GM12878 (cell line): ENCODE measurements at regions not wholly inside any gene's neighbourhood (a gene's known extent, or its start where the extent isn't known, plus 50 kb on each side); places are given as distances from the start of the nearest gene placed in this dataset.

Source experiments
- CREB1 ChIP-seq: IDR thresholded peaks from 2 replicates; pipeline ENCODE4 v1.6.1; 2012; ENCODE audit warnings: low read depth, mild to moderate bottlenecking, inconsistent platforms
- EGR1 ChIP-seq, 2 experiments: IDR thresholded peaks; 1 replicate in 1 of 2; 2 replicates in 1 of 2; pipeline ENCODE4 v1.6.1; 2011 to 2012; ENCODE audit warnings: low read depth in 2 of 2, low read length in 2 of 2, borderline replicate concordance in 1 of 2, mild to moderate bottlenecking in 1 of 2, moderate library complexity in 1 of 2
- IKZF1 ChIP-seq: fragments of 450-650 bp; conservative IDR thresholded peaks from 2 replicates; pipeline ENCODE4 v1.6.1; 2017; ENCODE audit warnings: antibody characterized with exemption, mild to moderate bottlenecking
- STAT1 ChIP-seq: fragments of 450-650 bp; conservative IDR thresholded peaks from 2 replicates; pipeline ENCODE4 v1.6.1; 2014; ENCODE audit warnings: antibody characterized with exemption, mild to moderate bottlenecking
- ZNF217 ChIP-seq: fragments of 450-650 bp; IDR thresholded peaks from 2 replicates; pipeline ENCODE4 v1.6.1; 2017; ENCODE audit warnings: antibody characterized with exemption, mild to moderate bottlenecking
- TF ChIP-seq, protein P1 (sequence below): fragments of 450-650 bp; formaldehyde crosslinking; IDR thresholded peaks from 2 replicates; pipeline ENCODE4 v1.5.0; 2022; ENCODE audit warnings: mild to moderate bottlenecking, missing genetic modification characterization
- TF ChIP-seq, protein P2 (sequence below): IDR thresholded peaks from 2 replicates; pipeline ENCODE4 v1.6.1; 2012; ENCODE audit warnings: mild to moderate bottlenecking, low read depth, low read length

DNA sequence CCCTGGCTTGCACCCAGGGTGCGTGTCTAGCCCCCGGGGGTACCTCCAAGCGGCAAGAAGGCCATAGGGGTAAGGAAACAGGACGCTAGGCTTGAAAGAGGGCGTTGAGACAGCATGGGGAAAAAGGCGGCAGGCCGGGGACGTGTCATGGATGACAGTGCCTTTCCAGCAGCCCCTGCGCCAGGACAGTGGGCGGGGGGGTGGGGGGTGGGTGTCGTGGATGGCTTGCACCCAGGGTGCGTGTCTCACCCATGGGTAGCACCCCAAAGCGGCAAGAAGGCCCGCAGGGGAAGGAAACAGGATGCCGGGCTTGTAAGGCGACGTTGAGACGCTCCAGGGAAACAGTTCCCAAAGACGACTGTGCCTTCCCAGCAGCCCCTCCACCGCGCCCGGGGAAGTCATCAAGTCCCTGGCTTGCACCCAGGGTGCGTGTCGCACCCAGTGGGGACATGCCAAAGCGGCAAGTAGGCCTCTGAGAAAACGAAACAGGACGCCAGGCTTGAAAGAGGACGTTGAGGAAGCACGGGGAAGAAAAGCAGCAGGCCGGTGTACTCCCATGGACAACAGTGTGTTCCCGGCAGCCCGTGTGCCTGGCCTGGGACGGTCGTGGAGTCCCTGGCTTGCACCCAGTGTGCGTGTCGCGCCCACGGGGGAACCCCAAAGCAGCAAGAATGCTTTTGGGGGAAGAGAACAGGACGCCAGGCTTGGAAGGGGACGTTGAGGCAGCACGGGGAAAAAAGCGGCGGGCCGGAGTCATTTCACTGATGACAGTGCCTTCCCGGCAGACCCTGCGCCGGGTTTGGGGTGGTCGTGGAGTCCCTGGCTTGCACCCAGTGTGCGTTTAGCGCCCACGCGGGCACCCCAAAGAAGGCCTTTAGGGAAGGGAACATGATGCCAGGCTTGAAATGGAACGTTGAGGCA lies 163.5 kb upstream of the ALG10B start (continued):
- TF ChIP-seq, protein P1, sequence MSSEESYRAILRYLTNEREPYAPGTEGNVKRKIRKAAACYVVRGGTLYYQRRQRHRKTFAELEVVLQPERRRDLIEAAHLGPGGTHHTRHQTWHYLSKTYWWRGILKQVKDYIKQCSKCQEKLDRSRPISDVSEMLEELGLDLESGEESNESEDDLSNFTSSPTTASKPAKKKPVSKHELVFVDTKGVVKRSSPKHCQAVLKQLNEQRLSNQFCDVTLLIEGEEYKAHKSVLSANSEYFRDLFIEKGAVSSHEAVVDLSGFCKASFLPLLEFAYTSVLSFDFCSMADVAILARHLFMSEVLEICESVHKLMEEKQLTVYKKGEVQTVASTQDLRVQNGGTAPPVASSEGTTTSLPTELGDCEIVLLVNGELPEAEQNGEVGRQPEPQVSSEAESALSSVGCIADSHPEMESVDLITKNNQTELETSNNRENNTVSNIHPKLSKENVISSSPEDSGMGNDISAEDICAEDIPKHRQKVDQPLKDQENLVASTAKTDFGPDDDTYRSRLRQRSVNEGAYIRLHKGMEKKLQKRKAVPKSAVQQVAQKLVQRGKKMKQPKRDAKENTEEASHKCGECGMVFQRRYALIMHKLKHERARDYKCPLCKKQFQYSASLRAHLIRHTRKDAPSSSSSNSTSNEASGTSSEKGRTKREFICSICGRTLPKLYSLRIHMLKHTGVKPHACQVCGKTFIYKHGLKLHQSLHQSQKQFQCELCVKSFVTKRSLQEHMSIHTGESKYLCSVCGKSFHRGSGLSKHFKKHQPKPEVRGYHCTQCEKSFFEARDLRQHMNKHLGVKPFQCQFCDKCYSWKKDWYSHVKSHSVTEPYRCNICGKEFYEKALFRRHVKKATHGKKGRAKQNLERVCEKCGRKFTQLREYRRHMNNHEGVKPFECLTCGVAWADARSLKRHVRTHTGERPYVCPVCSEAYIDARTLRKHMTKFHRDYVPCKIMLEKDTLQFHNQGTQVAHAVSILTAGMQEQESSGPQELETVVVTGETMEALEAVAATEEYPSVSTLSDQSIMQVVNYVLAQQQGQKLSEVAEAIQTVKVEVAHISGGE (CRISPR knock-in tag), result no peak
- no peak for TF ChIP-seq CREB1
- TF ChIP-seq IKZF1, result no peak
- TF ChIP-seq EGR1 (IDR thresholded peaks at IDR 0.05; ENCODE audit: borderline replicate concordance in 1 of 2, low read depth in 2 of 2, low read length in 2 of 2), result no peak
- TF ChIP-seq ZNF217, result no peak
- TF ChIP-seq, protein P2, sequence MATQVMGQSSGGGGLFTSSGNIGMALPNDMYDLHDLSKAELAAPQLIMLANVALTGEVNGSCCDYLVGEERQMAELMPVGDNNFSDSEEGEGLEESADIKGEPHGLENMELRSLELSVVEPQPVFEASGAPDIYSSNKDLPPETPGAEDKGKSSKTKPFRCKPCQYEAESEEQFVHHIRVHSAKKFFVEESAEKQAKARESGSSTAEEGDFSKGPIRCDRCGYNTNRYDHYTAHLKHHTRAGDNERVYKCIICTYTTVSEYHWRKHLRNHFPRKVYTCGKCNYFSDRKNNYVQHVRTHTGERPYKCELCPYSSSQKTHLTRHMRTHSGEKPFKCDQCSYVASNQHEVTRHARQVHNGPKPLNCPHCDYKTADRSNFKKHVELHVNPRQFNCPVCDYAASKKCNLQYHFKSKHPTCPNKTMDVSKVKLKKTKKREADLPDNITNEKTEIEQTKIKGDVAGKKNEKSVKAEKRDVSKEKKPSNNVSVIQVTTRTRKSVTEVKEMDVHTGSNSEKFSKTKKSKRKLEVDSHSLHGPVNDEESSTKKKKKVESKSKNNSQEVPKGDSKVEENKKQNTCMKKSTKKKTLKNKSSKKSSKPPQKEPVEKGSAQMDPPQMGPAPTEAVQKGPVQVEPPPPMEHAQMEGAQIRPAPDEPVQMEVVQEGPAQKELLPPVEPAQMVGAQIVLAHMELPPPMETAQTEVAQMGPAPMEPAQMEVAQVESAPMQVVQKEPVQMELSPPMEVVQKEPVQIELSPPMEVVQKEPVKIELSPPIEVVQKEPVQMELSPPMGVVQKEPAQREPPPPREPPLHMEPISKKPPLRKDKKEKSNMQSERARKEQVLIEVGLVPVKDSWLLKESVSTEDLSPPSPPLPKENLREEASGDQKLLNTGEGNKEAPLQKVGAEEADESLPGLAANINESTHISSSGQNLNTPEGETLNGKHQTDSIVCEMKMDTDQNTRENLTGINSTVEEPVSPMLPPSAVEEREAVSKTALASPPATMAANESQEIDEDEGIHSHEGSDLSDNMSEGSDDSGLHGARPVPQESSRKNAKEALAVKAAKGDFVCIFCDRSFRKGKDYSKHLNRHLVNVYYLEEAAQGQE, result no peak
- TF ChIP-seq STAT1, result no peak
